Mesenchymal stem cell (in vitro differentiated cells and primary cell): ENCODE measurements at regions not wholly inside any gene's neighbourhood (a gene's known extent, or its start where the extent isn't known, plus 50 kb on each side); places are given as distances from the start of the nearest gene placed in this dataset.

ENCODE experiments used
- DNase-seq: peaks from one replicate; pipeline ENCODE4 v3.0.0-alpha.2; 2013
- H2AFZ ChIP-seq: one replicate; pipeline ENCODE4 v1.6.1; 2013; ENCODE audit warnings: low read depth, mild to moderate bottlenecking, control low read depth, inconsistent platforms, low read length, moderate library complexity
- H2AK5ac ChIP-seq: 2 replicates; pipeline ENCODE4 v1.6.1; 2013; ENCODE audit warnings: low read length, moderate library complexity, mild to moderate bottlenecking, inconsistent platforms; ENCODE audit not compliant: severe bottlenecking
- H2BK120ac ChIP-seq: one replicate; pipeline ENCODE4 v1.6.1; 2013; ENCODE audit warnings: low read depth, mild to moderate bottlenecking, inconsistent platforms, low read length, moderate library complexity
- H2BK12ac ChIP-seq, 2 experiments: one replicate each; pipeline ENCODE4 v1.6.1; 2013; ENCODE audit warnings: inconsistent platforms in 2 of 2, low read length in 2 of 2, mild to moderate bottlenecking in 2 of 2, moderate library complexity in 2 of 2, control low read depth in 1 of 2
- H2BK15ac ChIP-seq: one replicate; pipeline ENCODE4 v1.6.1; 2013; ENCODE audit warnings: mild to moderate bottlenecking, low read depth, inconsistent platforms; ENCODE audit not compliant: poor library complexity, severe bottlenecking
- H2BK5ac ChIP-seq: 2 replicates; pipeline ENCODE4 v1.6.1; 2013; ENCODE audit warnings: low read depth, mild to moderate bottlenecking, low read length, control low read depth, inconsistent platforms; ENCODE audit not compliant: poor library complexity, severe bottlenecking
- H3K14ac ChIP-seq, 2 experiments: one replicate each; pipeline ENCODE4 v1.6.1; 2013; ENCODE audit warnings: inconsistent platforms in 2 of 2, low read length in 2 of 2, control low read depth in 1 of 2, mild to moderate bottlenecking in 1 of 2, moderate library complexity in 1 of 2
- H3K18ac ChIP-seq, 2 experiments: one replicate each; pipeline ENCODE4 v1.6.1; 2013; ENCODE audit warnings: inconsistent platforms in 2 of 2, low read length in 2 of 2, control low read depth in 1 of 2, low read depth in 1 of 2, mild to moderate bottlenecking in 1 of 2
- H3K23ac ChIP-seq, 2 experiments: one replicate each; pipeline ENCODE4 v1.6.1; 2013; ENCODE audit warnings: inconsistent platforms in 2 of 2, low read length in 2 of 2, mild to moderate bottlenecking in 2 of 2, moderate library complexity in 2 of 2, control low read depth in 1 of 2
- H3K27ac ChIP-seq: 2 replicates; pipeline ENCODE4 v1.5.1; 2013; ENCODE audit warnings: mild to moderate bottlenecking, moderate library complexity, low read length, control low read depth, inconsistent platforms; ENCODE audit not compliant: poor library complexity, severe bottlenecking
- H3K27me3 ChIP-seq, 2 experiments: 2 replicates each; pipeline versions ENCODE4 v1.6.1 to v1.7.0; 2013; ENCODE audit warnings: low read length in 2 of 2, mild to moderate bottlenecking in 2 of 2, moderate library complexity in 2 of 2, control low read depth in 1 of 2, inconsistent platforms in 1 of 2; ENCODE audit not compliant: control insufficient read depth in 1 of 2, insufficient read depth in 1 of 2
- H3K36me3 ChIP-seq, 2 experiments: 2 replicates each; pipeline versions ENCODE4 v1.6.1 to v1.7.0; 2013; ENCODE audit warnings: low read length in 2 of 2, control low read depth in 1 of 2, inconsistent platforms in 1 of 2, low read depth in 1 of 2, mild to moderate bottlenecking in 1 of 2; ENCODE audit not compliant: insufficient read depth in 2 of 2, control insufficient read depth in 1 of 2
- H3K4ac ChIP-seq, 2 experiments: one replicate each; pipeline ENCODE4 v1.6.1; 2013; ENCODE audit warnings: inconsistent platforms in 2 of 2, low read length in 2 of 2, mild to moderate bottlenecking in 2 of 2, moderate library complexity in 2 of 2, control low read depth in 1 of 2, low read depth in 1 of 2
- H3K4me1 ChIP-seq: 2 replicates; pipeline ENCODE4 v1.6.1; 2013; ENCODE audit warnings: low read depth, low read length, control low read depth; ENCODE audit not compliant: control insufficient read depth, insufficient read depth
- H3K4me2 ChIP-seq: 2 replicates; pipeline ENCODE4 v1.6.1; 2013; ENCODE audit warnings: low read length, mild to moderate bottlenecking, inconsistent platforms; ENCODE audit not compliant: poor library complexity, severe bottlenecking
- H3K4me3 ChIP-seq, 2 experiments: 2 replicates each; pipeline versions ENCODE4 v1.5.1 to v1.7.0; 2013; ENCODE audit warnings: low read length in 2 of 2, mild to moderate bottlenecking in 2 of 2, control low read depth in 1 of 2, low read depth in 1 of 2; ENCODE audit not compliant: insufficient read depth in 1 of 2
- H3K79me1 ChIP-seq: replicated peaks from 2 replicates; pipeline ENCODE4 v1.6.1; 2013; ENCODE audit warnings: mild to moderate bottlenecking, control low read depth, low read length, inconsistent platforms; ENCODE audit not compliant: poor library complexity, severe bottlenecking
- H3K9ac ChIP-seq: 2 replicates; pipeline ENCODE4 v1.7.0; 2013; ENCODE audit warnings: mild to moderate bottlenecking, low read length, moderate library complexity
- H3K9me3 ChIP-seq: 2 replicates; pipeline ENCODE4 v1.7.0; 2013; ENCODE audit warnings: mild to moderate bottlenecking, low read length; ENCODE audit not compliant: control insufficient read depth
- H4K8ac ChIP-seq: one replicate; pipeline ENCODE4 v1.6.1; 2013; ENCODE audit warnings: inconsistent platforms, mild to moderate bottlenecking, low read length, moderate library complexity
- H4K91ac ChIP-seq: one replicate; pipeline ENCODE4 v1.6.1; 2013; ENCODE audit warnings: mild to moderate bottlenecking, low read length, inconsistent platforms
- WGBS: methylation state at CpG from one replicate; pipeline ENCODE4 v1.1.7; 2013; ENCODE audit warnings: mixed read lengths; 5-methylcytosine and 5-hydroxymethylcytosine counted together

- Histone ChIP-seq H2BK15ac (no peak overlapping the region), H3K9me3 (peaks cover 5% of the 10 kb centered on the region), H3K18ac (no peak overlapping the region), H2AK5ac (no peak overlapping the region), H3K4ac (no peak overlapping the region), H2BK12ac (no peak overlapping the region), H3K14ac (no peak overlapping the region), H4K8ac (no peak overlapping the region), H3K4me2 (no peak overlapping the region), H3K4me3 (no peak overlapping the region), H4K91ac (no peak overlapping the region), H3K27ac (no peak overlapping the region), H2BK120ac (no peak overlapping the region), H3K4me1 (no peaks in the 10 kb centered on the region), H3K23ac (no peak overlapping the region), H2AFZ (no peak overlapping the region), H3K79me1 (no peaks in the 10 kb centered on the region), H3K27me3 (no peaks in the 10 kb centered on the region), H3K36me3 (no peaks in the 10 kb centered on the region), H2BK5ac (no peak overlapping the region), H3K9ac (no peak overlapping the region)
- 94% methylated on average over 4 of the region's 6 CpGs for WGBS
- DNase-seq: no peak
Measured at GRCh38 chr9:82418334-82418733, 429.8 kb downstream of the SPATA31D1 start.

- Histone ChIP-seq H3K9ac (no peak overlapping the region), H2AK5ac (no peak overlapping the region), H3K36me3 (no peaks in the 10 kb centered on the region), H3K79me1 (no peaks in the 10 kb centered on the region), H2BK120ac (no peak overlapping the region), H2BK15ac (no peak overlapping the region), H3K4me1 (no peaks in the 10 kb centered on the region), H2BK12ac (no peak overlapping the region), H3K14ac (no peak overlapping the region), H4K91ac (no peak overlapping the region), H3K18ac (no peak overlapping the region), H4K8ac (no peak overlapping the region), H3K27me3 (no peaks in the 10 kb centered on the region), H2AFZ (no peak overlapping the region), H2BK5ac (no peak overlapping the region), H3K9me3 (no peaks in the 10 kb centered on the region), H3K4me2 (no peak overlapping the region), H3K23ac (no peak overlapping the region), H3K27ac (no peak overlapping the region), H3K4ac (no peak overlapping the region), H3K4me3 (no peak overlapping the region)
- 94% methylated on average over 2 of the region's 3 CpGs for WGBS
- DNase-seq: no peak
Measured at GRCh38 chr9:82419696-82420486, 431.3 kb downstream of the SPATA31D1 start.

GRCh38 chr9:82421498-82421897, 432.9 kb downstream of the SPATA31D1 start:
- Histone ChIP-seq H2AK5ac (no peak overlapping the region), H3K4me1 (no peaks in the 10 kb centered on the region), H3K36me3 (no peaks in the 10 kb centered on the region), H4K8ac (no peak overlapping the region), H3K79me1 (no peaks in the 10 kb centered on the region), H3K9me3 (no peaks in the 10 kb centered on the region), H2BK120ac (no peak overlapping the region), H3K27ac (no peak overlapping the region), H3K23ac (no peak overlapping the region), H3K4me3 (no peak overlapping the region), H3K18ac (no peak overlapping the region), H3K4me2 (no peak overlapping the region), H3K4ac (no peak overlapping the region), H3K14ac (no peak overlapping the region), H2AFZ (no peak overlapping the region), H2BK12ac (no peak overlapping the region), H3K9ac (no peak overlapping the region), H2BK15ac (no peak overlapping the region), H3K27me3 (no peaks in the 10 kb centered on the region), H4K91ac (no peak overlapping the region), H2BK5ac (no peak overlapping the region)
- 63% methylated on average over 6 of the region's 6 CpGs for WGBS
- no peak for DNase-seq

- Histone ChIP-seq H3K4me1 (no peaks in the 10 kb centered on the region), H2BK120ac (no peak overlapping the region), H3K4me3 (no peak overlapping the region), H4K8ac (no peak overlapping the region), H3K4ac (no peak overlapping the region), H3K14ac (no peak overlapping the region), H3K18ac (no peak overlapping the region), H2BK12ac (no peak overlapping the region), H3K79me1 (no peaks in the 10 kb centered on the region), H3K27ac (no peak overlapping the region), H3K27me3 (no peaks in the 10 kb centered on the region), H3K9me3 (no peaks in the 10 kb centered on the region), H3K23ac (no peak overlapping the region), H3K9ac (no peak overlapping the region), H4K91ac (no peak overlapping the region), H2AFZ (no peak overlapping the region), H2BK15ac (no peak overlapping the region), H2AK5ac (no peak overlapping the region), H3K36me3 (no peaks in the 10 kb centered on the region), H3K4me2 (no peak overlapping the region), H2BK5ac (no peak overlapping the region)
- WGBS: 80% methylated on average over 4 of the region's 4 CpGs
- DNase-seq: no peak
Measured at GRCh38 chr9:82423700-82424099, 435.1 kb downstream of the SPATA31D1 start.
